HCT116 (cell line): ENCODE measurements at regions not wholly inside any gene's neighbourhood (a gene's known extent, or its start where the extent isn't known, plus 50 kb on each side); places are given as distances from the start of the nearest gene placed in this dataset.
A peak's percentile ranks its signal among the peaks of the same experiment; 100 is the strongest.

Experiments
- ATAC-seq: fragments of 200-7000 bp; cut with Tn5 transposase; 2 replicates; pipeline ENCODE4 v1.9.1; 2020; ENCODE audit warnings: mild to moderate bottlenecking, moderate library complexity
- BruUV-seq: library from RNA; stranded (reverse); fragments of 400-500 nt; replicated peaks from 2 replicates; lab custom pipeline; 2021; lab: Mats Ljungman, UMichigan
- CTCF ChIA-PET: fragments of 300-600 bp; sonication (Branson Sonifier 250); formaldehyde crosslinking; loops from one replicate; lab custom pipeline; 2021; ENCODE audit warnings: antibody characterized with exemption; lab: Charles Lee
- POLR2A ChIA-PET: fragments of 300-600, 350-600 bp; sonication (Branson Sonifier 250); formaldehyde crosslinking; loops from one replicate; lab custom pipeline; 2021; ENCODE audit warnings: antibody characterized with exemption; lab: Charles Lee
- RAD21 ChIA-PET, 2 experiments: fragments of 300-600 bp; sonication (Branson Sonifier 250); formaldehyde crosslinking; loops; one replicate each; lab custom pipeline; 2023; ENCODE audit warnings: low total read pairs in 2 of 2; ENCODE audit not compliant: uncharacterized antibody in 2 of 2, unreplicated experiment in 2 of 2, low non-redundant PET in 1 of 2; lab: Charles Lee
- DNase-seq: peaks from one replicate; pipeline ENCODE4 v3.0.0-alpha.2; 2010; ENCODE audit warnings: low read depth, low spot score
- H2AFZ ChIP-seq: fragments of 200-600 bp; shearing (Covaris generic), sonication (generic); 2 replicates; pipeline ENCODE4 v1.6.1; 2017; ENCODE audit warnings: low read depth, mixed run types, mixed read lengths, antibody characterized with exemption, low read length; ENCODE audit not compliant: poor library complexity, severe bottlenecking
- H3K27ac ChIP-seq: 2 replicates; pipeline ENCODE4 v1.5.1; 2012; ENCODE audit warnings: low read depth, low read length
- H3K27me3 ChIP-seq: fragments of 200-600 bp; sonication (generic); 2 replicates; pipeline ENCODE4 v1.6.1; 2016; ENCODE audit warnings: mixed run types, low read length, mixed read lengths; ENCODE audit not compliant: insufficient read depth
- H3K36me3 ChIP-seq, 2 experiments: fragments of 200-500 bp in 1 of 2; fragments of 200-600 bp in 1 of 2; sonication (Bioruptor generic) in 1 of 2; sonication (generic) in 1 of 2; 2 replicates each; pipeline versions ENCODE4 v1.5.1 to v1.6.1; 2014 to 2016; ENCODE audit warnings: low read length in 2 of 2, inconsistent platforms in 1 of 2, mixed read lengths in 1 of 2, mixed run types in 1 of 2; ENCODE audit not compliant: insufficient read depth in 2 of 2, control insufficient read depth in 1 of 2
- H3K4me1 ChIP-seq, 2 experiments: fragments of 200-600 bp in 1 of 2; sonication (generic) in 1 of 2; 2 replicates each; pipeline versions ENCODE4 v1.5.1 to v1.6.1; 2012 to 2017; ENCODE audit warnings: low read length in 2 of 2, inconsistent platforms in 1 of 2, mild to moderate bottlenecking in 1 of 2, mixed read lengths in 1 of 2, mixed run types in 1 of 2, moderate library complexity in 1 of 2; ENCODE audit not compliant: insufficient read depth in 2 of 2, control insufficient read depth in 1 of 2
- H3K4me2 ChIP-seq: fragments of 200-600 bp; sonication (generic); 2 replicates; pipeline ENCODE4 v1.6.1; 2017; ENCODE audit warnings: mixed run types, low read length, mixed read lengths
- H3K4me3 ChIP-seq, 2 experiments: fragments of 200-600 bp in 1 of 2; sonication (generic) in 1 of 2; replicated peaks in 1 of 2; 2 replicates each; pipeline ENCODE4 v1.5.1; 2011 to 2016; ENCODE audit warnings: low read length in 2 of 2, control low read depth in 1 of 2, low read depth in 1 of 2, mild to moderate bottlenecking in 1 of 2, mixed read lengths in 1 of 2, mixed run types in 1 of 2
- H3K79me2 ChIP-seq: fragments of 200-600 bp; sonication (generic); 2 replicates; pipeline ENCODE4 v1.6.1; 2017; ENCODE audit warnings: mild to moderate bottlenecking, mixed run types, low read length, moderate library complexity, mixed read lengths; ENCODE audit not compliant: insufficient read depth
- H3K9ac ChIP-seq: fragments of 200-600 bp; sonication (generic); 2 replicates; pipeline ENCODE4 v1.6.1; 2016; ENCODE audit warnings: low read length, mixed read lengths
- H3K9me2 ChIP-seq: fragments of 200-600 bp; sonication (generic), shearing (Covaris generic); 2 replicates; pipeline ENCODE4 v1.6.1; 2017; ENCODE audit warnings: mixed run types, mild to moderate bottlenecking, moderate library complexity; ENCODE audit not compliant: insufficient read depth
- H3K9me3 ChIP-seq, 2 experiments: fragments of 200-500 bp in 1 of 2; fragments of 200-600 bp in 1 of 2; sonication (Bioruptor generic) in 1 of 2; sonication (generic) in 1 of 2; 2 replicates each; pipeline ENCODE4 v1.6.1; 2014 to 2017; ENCODE audit warnings: low read length in 2 of 2, mixed read lengths in 2 of 2, inconsistent platforms in 1 of 2, low read depth in 1 of 2, mild to moderate bottlenecking in 1 of 2, mixed run types in 1 of 2, moderate library complexity in 1 of 2; ENCODE audit not compliant: control insufficient read depth in 1 of 2, insufficient read depth in 1 of 2
- H4K20me1 ChIP-seq: fragments of 200-600 bp; sonication (generic), shearing (Covaris generic); 2 replicates; pipeline ENCODE4 v1.6.1; 2017; ENCODE audit warnings: mixed run types, mild to moderate bottlenecking, moderate library complexity; ENCODE audit not compliant: insufficient read depth
- RAD21 ChIP-seq: IDR thresholded peaks from 2 replicates; pipeline ENCODE4 v1.6.1; 2012; ENCODE audit warnings: low read depth, mild to moderate bottlenecking
- YY1 ChIP-seq: IDR thresholded peaks from 2 replicates; pipeline ENCODE4 v1.6.1; 2011; ENCODE audit warnings: low read length, low read depth, moderate library complexity, mild to moderate bottlenecking; ENCODE audit not compliant: insufficient replicate concordance; ENCODE audit errors: extremely low read depth
- intact Hi-C: fragments of 100-400 bp; cut with micrococcal nuclease; formaldehyde crosslinking; loops from 2 replicates; pipeline ENCODE4 v1.10.0; 2022
- TF ChIP-seq, protein P1 (sequence below): IDR thresholded peaks from 2 replicates; pipeline ENCODE4 v1.6.1; 2011; ENCODE audit warnings: mild to moderate bottlenecking, low read length, moderate library complexity; ENCODE audit not compliant: insufficient replicate concordance; ENCODE audit errors: extremely low read depth
- TF ChIP-seq, protein P2 (sequence below): IDR thresholded peaks from 2 replicates; pipeline ENCODE4 v1.6.1; 2012
- TF ChIP-seq, protein P3 (sequence below), 3 experiments: fragments of 200-600 bp in 1 of 3; sonication (generic) in 1 of 3; IDR thresholded peaks in 2 of 3; conservative IDR thresholded peaks in 1 of 3; 2 replicates each; pipeline ENCODE4 v1.5.1; 2012 to 2017; ENCODE audit warnings: low read depth in 2 of 3, low read length in 2 of 3, antibody characterized with exemption in 1 of 3, borderline replicate concordance in 1 of 3, control low read depth in 1 of 3, mild to moderate bottlenecking in 1 of 3, mixed read lengths in 1 of 3, mixed run types in 1 of 3, moderate library complexity in 1 of 3; ENCODE audit not compliant: insufficient read depth in 1 of 3

DNA sequence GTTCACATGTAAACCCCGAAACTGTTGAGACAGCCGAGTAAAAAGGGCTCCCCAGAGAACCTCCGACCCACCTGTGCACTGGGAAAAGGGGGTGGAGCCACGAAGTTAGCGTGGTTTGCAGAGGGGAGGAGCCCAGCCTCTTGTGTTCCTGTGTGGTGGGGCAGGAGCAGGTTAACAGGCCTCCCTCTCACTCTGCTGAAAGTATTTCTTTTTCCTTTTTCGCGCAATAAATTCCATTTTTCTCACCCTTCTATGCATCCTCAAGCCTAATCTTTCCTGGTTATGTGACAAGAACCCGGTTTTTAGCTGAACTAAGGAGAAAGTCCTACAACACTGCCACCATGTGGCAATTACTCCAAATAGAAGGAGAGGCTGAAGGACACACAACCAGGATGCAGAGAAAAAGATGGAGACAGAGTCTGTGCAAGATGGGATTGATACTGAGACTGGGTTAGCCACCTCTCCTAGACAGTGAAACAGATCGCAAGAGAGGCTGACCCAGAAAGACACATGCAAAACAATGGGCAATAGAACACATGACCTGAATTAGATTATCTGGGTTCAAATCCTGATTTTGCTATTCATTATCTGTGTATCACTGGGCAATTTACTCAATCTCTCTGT, 168.7 kb upstream of the PRSS16 start:
- intact Hi-C loops, result loop anchor here (1.0 to 2.0 kb wide), 3 partner anchors 472 to 738 kb away; no protein-coding TSS in a partner anchor
- H3K9ac ChIP-seq, result no peak overlapping the region
- no peaks in the 10 kb centered on the region for H4K20me1 ChIP-seq
- no peaks in the 10 kb centered on the region for H3K9me3 ChIP-seq
- H3K36me3 ChIP-seq, result no peaks in the 10 kb centered on the region
- no TSS peak for BruUV-seq
- TF ChIP-seq RAD21, result peak; percentile 90
- TF ChIP-seq, protein P1, sequence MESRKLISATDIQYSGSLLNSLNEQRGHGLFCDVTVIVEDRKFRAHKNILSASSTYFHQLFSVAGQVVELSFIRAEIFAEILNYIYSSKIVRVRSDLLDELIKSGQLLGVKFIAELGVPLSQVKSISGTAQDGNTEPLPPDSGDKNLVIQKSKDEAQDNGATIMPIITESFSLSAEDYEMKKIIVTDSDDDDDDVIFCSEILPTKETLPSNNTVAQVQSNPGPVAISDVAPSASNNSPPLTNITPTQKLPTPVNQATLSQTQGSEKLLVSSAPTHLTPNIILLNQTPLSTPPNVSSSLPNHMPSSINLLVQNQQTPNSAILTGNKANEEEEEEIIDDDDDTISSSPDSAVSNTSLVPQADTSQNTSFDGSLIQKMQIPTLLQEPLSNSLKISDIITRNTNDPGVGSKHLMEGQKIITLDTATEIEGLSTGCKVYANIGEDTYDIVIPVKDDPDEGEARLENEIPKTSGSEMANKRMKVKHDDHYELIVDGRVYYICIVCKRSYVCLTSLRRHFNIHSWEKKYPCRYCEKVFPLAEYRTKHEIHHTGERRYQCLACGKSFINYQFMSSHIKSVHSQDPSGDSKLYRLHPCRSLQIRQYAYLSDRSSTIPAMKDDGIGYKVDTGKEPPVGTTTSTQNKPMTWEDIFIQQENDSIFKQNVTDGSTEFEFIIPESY, result no peak
- TF ChIP-seq, protein P2, sequence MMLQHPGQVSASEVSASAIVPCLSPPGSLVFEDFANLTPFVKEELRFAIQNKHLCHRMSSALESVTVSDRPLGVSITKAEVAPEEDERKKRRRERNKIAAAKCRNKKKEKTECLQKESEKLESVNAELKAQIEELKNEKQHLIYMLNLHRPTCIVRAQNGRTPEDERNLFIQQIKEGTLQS, result no peak
- TF ChIP-seq, protein P3, sequence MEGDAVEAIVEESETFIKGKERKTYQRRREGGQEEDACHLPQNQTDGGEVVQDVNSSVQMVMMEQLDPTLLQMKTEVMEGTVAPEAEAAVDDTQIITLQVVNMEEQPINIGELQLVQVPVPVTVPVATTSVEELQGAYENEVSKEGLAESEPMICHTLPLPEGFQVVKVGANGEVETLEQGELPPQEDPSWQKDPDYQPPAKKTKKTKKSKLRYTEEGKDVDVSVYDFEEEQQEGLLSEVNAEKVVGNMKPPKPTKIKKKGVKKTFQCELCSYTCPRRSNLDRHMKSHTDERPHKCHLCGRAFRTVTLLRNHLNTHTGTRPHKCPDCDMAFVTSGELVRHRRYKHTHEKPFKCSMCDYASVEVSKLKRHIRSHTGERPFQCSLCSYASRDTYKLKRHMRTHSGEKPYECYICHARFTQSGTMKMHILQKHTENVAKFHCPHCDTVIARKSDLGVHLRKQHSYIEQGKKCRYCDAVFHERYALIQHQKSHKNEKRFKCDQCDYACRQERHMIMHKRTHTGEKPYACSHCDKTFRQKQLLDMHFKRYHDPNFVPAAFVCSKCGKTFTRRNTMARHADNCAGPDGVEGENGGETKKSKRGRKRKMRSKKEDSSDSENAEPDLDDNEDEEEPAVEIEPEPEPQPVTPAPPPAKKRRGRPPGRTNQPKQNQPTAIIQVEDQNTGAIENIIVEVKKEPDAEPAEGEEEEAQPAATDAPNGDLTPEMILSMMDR (IDR thresholded peaks at IDR 0.05 in 2 of 3, conservative IDR thresholded peaks at IDR 0.05 in 1 of 3; ENCODE audit: borderline replicate concordance in 1 of 3, insufficient read depth in 1 of 3, low read depth in 2 of 3, low read length in 2 of 3), result peak; percentile 72 to 90 (median 80)
- peak; percentile 54 for TF ChIP-seq YY1
- RAD21 ChIA-PET, result no interaction called here
- peak overlapping the region; percentile 68 for H3K4me2 ChIP-seq
- DNase-seq (peak; percentile 52), ATAC-seq (peak; percentile 99)
- peaks cover 0 to 10% of the 10 kb centered on the region in 2 experiments; a peak in 2 of 4 replicates for H3K4me1 ChIP-seq
- peak overlapping the region; percentile 98 for H2AFZ ChIP-seq
- H3K9me2 ChIP-seq, result no peaks in the 10 kb centered on the region
- POLR2A ChIA-PET, result no interaction called here
- no peak overlapping the region for H3K27ac ChIP-seq
- CTCF ChIA-PET, result interaction anchor here (1.2 to 1.6 kb wide), 2 partner anchors 9 to 48 kb away, joined by 5 read pairs; no protein-coding TSS in a partner anchor
- no peaks in the 10 kb centered on the region for H3K79me2 ChIP-seq
- no peaks in the 10 kb centered on the region for H3K27me3 ChIP-seq
- peak overlapping the region; percentile 34 to 47 for H3K4me3 ChIP-seq
